ENCODE measurements at regions not wholly inside any gene's neighbourhood (a gene's known extent, or its start where the extent isn't known, plus 50 kb on each side); places are given as distances from the start of the nearest gene placed in this dataset.

DNA sequence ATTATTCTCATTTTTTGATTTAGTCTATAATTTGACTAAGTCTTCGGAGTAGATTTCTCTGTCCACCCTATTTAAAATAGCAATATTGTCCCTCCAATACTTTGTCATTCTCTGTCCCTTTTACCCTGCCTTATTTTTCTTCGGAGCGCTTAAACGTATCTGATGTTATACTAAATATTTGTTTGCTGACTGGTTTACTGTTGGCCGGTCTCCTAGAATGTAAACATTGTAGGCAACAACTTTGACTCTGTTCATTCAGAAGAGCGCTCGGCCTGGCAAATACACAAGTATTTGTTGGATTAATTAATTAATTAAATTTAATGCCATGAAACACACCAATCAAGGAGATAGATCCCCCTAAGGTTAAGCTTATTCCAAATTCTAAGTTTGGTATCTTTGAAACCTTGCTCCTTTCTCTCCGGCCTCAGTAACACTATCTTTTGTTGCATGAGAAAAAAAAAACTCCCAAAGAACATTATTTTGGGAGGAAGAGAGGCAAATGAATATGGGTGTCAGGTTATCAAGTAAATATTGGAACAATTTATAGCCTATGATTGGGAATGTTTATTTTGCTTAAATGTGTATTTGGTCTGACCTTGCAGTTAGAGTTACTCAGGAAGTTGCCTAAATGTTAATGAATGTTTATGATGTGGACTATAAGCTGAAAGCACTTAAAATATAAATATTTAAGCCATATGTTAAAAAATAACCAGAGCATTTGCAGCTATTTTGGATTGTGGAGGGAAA, 231.1 kb downstream of the SOX4 start:
- no peak for DNase-seq

DNA sequence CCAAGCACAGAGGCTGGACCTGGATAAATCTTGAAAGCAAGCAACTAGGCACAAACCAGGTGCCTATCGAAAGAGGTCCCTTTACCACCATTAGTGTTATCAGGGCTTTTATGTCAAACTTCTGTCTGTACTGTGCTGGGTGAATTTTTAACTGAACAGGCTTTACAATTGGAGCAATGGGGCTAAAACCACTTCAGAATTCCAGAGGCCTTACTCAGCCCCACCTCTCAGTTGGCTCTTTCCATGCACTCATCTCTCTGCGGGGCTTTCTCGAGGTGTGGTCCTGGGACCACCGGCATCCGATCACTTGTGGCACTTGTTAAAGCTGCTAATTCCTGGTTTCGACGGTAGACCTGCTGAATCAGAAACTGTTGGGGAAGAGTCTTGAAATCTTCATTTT, 232.5 kb downstream of the SOX4 start:
- no peak for DNase-seq

DNA sequence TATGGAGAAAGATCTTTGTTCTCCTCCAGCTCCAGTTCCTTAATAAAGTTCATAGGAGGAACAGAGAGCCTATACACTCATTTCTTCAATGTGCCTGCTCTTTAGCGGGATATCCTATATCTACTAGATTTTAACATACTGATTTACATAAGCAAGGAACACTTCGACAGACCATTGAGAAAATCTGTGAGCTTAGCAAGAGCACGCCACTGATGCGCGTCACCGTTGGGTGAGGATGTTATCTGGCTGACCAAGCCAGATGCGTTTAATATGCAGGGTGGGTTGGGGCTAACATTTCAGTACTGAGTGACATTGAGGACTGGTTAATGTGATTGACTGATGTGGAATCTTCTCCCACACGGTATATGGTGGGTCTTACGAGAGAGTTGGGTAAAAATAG, 233.4 kb downstream of the SOX4 start:
- no peak for DNase-seq

DNA sequence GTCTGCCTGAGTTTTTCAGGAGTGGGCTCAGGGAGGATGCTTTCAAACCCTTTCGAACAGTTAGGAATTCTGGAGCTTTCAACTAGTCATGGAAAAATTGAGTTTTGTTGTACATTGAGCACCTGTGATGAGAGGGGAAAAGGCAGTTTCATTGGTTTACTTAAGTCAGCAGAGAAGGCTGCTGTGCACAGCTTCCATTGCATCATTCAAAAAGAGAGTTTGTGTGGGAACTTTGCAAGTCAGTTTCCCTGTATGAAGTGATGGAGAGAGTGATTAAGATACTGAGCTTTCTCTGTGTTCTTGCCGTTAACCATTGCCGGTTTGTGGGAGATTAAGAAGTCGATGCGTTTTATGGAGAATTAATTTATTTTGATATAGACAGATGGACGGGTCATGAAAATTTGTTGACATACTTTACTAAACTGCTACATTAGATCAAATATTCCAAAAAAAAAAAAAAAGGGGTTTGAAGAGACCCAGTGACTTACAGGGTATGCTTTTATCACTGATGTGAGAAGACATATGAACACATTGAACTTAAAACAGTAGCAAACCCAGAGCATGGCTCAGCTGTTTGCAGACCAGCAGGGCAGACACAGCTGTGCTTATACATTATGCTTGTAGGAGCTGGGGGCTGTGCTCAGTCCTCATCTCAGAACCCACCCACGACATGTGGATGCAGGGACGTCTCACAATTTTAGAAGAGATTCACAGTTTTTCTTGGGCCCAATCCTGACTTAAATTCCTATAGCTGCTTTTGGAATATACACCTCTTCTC, 234.1 kb downstream of the SOX4 start:
- DNase-seq = peak; percentile 39

DNA sequence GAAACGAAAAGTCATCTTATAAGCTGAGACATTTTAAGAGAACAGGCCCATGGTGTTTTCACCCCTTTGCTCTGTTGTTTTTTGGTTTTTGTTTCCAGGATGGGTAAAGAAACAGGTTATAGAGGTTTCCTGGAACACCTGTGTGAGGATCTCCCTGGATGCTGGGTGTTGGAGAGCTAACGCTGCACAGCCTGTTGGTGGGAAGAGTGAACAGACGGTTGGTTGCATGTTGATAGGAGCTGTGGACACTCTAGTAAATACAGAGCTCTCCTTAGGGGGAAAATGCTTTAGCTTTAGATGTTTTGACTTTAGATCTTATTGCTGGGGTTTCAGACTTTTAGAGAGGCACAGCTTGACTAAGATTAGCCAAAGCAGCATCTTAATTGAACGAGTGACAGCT, 235.2 kb downstream of the SOX4 start:
- DNase-seq = no peak

DNA sequence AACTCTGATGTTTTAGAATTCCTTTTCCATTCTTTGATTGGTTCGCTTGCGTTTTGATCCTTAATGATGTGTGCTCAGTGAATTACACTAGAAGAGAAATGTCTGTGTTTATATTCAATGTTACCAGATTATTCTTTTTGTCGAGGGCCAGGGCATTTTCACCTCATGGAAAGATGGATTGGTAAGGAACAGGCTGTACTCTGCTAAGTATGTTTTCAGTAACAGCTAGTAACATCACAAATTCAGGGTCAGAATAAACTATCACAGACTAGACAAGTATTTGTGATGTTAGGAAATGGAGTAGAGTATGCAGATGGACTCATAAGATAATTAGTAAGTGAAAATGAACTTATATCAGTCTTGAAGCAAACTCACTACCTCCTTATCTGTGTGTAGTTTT, 235.6 kb downstream of the SOX4 start:
- DNase-seq = no peak

DNA sequence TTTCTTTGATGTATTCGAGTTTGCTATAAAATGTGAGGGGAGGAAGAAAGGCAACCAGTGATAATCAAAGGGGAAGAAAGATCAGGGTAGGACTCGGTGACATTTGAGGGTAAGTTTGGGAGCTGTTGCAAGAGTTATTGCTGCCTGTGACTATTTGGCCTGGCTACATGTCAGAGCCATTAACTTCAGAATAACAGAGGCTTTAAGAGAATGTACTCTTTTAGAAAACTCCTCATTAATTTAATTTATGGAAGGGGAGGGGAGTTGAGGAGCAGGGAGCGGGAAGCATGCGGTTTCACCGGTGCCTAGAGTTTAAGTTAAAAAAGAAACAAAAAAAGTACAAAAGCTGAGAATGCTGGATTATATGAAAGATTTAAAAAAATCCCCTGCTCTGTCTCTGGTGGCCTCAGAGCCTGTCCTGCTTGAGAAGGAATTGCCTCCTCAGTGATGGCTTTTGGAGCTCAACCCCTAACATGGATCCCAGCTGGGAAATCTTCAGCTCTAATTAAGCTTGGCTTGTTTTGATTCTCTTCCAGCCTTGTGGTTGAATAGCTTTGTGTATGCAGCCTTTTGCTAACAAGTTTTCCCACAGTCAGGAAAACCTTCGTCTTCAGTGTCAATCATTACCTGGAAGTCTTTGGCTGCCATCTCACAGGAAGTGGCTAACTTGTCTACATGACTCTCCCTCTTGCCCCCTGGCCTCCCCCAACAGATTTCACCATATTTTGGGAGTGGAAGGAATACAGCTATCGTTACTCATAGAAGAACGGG, 238.2 kb downstream of the SOX4 start:
- peak; percentile 79 for DNase-seq

DNA sequence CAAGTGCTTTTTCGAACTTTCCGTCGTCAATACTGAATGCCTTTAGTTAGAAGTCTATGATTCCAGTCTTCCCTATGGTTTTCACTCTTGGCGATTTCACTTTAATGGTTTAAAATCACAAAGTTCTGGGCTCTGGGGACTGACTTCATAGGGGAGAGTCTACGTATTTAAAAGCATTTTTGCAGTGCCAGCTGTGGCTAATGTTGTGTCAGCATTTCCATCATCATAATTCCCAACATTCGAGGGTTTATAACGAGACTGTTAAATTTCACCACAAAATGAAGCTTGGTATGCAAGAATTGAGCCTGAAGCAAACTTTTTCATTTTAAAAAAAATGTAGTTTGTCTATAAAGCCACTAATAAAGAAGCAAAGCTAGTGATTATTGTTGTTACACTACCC, 242.7 kb downstream of the SOX4 start:
- DNase-seq = no peak

DNA sequence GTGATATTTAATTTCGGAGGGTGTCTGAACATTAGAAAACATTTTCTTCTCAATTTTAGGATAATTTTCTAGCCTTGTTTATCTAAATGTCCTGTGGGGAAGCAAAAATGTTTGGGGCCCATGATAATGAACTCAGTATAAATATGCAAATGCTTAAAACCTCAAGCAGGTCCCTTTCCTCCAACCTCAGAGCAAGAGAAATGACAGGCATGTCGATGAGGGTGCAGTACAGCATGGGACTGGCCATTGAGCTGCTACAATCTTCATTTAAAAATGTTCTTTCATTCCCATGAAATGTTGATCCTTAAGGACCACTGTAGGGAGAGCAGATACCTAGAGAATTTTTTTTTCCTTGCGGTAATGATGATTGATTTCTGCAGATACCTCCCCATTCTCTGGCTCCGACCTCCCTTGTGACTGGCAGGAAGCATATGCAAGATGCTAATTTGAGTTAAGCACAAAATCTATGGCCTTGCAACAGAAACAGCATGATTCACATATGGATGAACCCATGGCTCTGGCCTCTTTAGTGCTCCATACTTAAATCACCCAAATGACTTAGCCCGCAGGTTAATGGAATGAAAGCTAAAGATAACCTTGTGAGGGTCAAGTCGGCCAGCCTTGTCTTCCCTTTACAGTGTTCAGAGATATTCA, 243.3 kb downstream of the SOX4 start:
- no peak for DNase-seq

DNA sequence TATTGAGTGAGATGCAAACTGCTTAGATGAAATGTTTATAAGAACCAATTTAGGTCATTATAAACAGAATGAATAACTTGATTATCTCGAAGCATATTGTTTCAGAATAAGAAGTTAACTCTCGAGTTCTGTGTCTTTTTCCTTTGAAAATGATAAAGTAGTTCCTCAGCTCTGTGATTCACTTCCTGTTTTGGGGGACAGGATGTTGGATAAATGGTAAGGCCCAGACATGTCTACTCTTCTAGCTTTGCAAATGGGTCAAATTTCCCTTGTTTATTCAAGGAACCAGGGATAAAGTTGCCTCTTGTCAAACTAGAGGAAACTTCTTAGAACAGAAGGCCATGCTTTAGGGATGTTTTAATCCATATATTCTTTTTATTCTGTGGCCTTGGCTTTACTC, 246.9 kb downstream of the SOX4 start:
- DNase-seq = no peak

DNA sequence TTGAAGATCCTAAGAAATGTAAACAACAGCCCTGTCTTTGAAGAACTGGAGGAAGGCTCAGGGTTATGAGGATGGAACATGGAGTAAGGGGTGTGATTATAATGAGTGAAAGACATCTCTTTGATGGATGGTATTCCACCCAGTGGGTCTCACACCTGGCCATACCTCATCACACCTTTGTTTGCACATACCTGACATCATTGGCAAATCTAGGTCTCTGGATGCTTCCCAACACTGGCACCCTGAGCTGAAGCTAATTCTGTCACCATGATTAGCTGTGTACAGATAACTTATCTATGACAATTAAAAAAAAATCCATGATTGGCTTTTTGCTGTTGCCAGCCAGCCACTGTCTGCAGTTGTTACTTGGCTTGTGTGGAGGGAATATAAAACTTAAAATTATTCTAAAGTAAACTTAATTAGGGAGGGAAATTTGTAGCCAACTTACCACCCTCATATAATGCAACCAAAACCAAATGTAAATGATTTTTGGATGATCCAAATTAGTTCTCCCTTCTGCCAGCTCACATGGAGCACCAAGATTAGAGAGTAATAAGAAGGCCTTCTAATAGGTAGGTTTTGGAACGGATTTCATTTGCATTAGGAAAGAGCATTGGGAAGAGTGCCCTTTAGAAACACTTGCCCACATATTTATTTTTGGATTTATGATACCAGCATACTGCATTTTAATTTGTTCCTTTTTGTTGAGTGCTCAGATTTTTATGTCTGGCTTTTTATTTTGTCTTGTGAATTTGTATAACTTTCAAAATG, 249.5 kb downstream of the SOX4 start:
- DNase-seq = no peak

DNA sequence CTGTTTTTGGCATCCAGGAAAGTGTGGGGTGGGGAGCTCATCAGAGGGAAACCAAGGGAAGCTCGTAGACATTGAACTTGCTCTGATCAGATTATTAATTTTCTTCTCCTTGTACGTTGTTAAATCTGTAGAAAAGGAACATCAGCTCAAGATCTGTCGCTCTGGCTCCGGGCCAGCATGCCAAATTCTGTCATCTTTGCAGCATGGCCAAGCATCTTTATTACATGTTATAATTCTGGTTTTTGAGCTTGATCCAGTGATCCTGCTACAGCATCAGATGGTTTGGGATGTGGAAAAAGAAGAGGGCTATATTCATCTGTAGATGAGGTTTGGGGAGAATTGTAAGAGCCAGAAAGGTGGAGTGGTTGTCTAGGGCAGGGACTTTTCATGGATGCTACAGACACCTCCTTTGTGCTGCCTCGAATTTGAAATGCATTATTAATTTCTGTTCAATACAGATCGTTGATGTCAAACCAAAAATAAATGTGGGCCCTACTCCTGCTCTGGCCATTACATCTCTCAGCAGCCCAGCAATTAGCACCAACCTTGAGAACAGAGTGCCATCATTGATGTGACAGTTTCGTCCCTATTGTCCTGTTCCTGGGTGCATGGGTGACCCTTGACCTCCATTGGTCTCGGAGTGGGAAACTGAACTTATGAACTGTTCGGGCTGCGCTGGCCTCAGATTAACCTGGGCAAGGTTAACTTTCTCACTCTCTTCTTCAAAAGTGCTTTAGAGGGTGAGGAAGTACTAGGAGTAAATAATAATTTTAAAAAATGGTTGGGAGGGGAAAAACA, 250.8 kb downstream of the SOX4 start:
- peak; percentile 75 for DNase-seq

DNA sequence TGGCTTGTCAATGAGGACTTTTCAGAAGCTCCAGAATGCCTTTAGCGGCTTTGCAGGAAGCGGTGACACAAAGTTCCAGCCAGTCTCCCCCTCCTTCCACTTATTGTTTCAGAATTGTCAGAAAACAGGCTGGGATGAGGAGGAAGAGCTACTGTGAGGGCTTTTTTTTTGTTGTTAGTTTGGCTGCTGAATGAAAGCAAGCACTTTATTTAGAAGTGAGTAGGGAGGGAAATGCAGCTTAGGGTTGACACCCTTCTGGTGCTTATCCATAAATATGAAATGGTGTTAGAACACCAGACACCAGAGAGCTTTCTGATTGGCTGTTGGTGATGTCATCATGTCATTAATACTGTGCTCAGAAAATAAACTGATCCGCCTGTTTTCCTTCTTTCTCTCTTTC, 251.5 kb downstream of the SOX4 start:
- DNase-seq = peak; percentile 79

DNA sequence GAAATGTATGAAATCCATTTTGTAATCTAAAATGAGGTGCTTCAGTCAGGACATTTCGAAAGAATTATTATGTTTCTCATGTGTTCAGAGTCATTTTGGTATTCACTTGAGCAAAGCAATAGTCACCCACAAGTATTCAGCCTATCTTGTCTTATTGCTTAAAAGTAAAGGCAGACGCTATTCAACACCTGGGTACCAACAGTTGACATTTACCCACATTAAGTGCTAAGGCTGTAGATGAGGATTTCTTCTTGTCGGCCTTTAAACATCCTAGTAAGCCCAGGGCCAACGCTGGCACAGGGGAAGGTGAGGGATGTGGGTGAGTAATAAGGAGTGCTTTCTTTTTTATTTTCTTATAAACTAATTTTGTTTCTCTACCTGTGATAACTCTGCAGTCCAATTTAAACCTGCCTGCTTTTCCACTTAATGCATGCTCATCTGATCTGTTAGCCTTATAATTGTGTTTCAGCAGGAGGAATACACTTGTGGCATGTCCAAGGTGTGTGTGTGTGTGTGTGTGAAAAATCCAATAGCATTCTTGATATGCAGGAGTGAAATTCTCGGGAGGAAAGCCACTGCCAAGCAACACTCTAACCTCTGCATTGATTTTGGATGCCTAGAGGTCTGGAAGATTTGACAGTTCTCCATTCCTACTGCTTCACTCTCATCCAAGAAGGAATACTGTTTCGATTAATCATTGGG, 252.0 kb downstream of the SOX4 start:
- DNase-seq = peak; percentile 43

DNA sequence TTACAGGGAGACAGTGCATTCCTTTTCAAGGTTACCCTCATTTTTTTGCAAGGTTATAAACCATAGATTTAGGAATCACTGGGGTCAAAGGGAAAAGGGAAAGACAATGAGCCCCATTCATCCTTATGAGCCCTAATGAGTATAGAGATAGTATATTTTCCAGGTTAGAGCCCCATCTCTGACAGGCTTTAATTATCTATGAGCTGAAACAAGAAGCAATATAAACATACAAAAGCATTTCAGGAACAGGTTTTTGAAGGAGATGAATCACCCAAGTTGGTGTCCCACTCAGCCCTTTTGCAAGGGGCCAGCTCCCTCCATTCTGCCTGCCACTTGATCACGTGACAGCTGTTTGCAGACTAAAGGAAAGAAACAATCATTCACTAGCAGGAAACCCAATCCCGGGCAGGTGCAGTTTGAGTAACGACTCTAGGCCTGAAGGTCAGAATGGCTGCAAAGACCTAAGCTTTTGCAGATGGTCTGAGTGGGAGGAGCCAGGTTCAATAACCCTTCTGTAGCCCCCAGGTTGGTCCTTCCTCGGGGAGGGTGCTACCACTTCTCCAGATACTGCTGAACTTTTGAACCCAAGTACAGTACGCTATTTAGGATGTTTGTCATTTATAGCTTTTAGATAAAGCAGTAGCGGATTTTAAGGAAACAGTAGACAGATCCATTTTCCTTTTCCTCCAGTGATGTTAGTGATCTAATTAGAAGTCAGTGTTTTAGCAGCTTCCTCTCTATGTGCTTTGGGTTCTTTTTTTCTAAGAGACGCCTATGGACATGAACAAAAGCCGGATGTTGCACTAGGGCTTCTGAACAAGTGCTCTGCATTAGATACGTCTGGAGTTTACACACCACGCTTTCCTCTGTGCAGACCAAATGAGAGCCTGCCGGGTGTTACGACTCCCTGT, 253.2 kb downstream of the SOX4 start:
- peak; percentile 64 for DNase-seq

DNA sequence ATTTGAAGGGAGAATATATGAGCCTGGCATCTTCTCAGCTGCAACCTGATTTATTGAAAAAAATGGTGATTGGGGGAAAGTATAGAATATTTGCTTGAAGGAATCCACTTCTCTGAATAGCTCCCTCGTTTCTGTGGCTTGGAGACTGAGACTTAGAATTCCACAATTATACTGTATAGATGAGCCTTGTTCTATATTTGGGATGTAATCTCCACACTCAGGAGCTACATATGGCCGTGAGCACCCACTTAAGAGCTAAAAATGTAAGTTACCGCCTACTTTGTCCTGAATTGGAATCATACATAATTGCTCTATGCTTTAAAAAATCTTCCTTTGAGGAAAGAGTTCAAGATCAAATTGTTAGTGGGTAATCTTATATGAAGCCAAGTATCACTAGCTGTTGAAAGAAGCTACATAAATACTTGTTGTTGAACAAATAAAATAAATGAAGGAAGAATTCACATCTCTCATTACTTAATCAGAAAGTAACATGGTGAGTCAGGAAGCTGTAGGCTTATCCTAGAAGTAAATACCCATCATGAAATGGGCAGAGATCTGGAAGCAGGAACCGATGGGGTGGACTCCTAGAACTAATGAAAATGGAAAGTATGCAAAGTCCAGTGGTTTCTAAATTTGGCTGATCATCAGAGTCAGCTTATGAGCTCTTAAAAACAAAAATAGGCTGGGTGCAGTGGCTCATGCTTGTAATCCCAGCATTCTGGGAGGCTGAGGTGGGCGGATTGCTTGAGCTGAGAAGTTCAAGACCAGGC, 254.3 kb downstream of the SOX4 start:
- no peak for DNase-seq

DNA sequence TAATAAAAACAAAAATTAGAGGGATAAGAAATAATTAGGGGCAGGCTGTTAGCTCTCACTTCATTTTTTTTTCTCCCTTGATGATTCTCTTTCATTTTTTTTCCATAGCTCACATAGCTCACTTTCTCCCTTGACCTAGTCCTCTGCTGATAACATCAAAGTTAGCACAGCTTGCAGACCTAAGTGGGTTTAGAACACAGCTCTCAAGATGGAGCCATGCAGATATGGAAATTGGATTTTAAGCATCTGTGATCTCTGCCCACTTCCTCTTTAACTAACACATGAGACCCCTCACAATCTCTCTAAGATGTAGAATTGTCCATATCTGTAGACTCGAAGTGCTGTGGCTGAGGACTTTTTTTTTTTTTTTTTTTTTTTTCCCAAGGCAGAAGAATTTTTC, 257.1 kb downstream of the SOX4 start:
- DNase-seq = no peak

DNA sequence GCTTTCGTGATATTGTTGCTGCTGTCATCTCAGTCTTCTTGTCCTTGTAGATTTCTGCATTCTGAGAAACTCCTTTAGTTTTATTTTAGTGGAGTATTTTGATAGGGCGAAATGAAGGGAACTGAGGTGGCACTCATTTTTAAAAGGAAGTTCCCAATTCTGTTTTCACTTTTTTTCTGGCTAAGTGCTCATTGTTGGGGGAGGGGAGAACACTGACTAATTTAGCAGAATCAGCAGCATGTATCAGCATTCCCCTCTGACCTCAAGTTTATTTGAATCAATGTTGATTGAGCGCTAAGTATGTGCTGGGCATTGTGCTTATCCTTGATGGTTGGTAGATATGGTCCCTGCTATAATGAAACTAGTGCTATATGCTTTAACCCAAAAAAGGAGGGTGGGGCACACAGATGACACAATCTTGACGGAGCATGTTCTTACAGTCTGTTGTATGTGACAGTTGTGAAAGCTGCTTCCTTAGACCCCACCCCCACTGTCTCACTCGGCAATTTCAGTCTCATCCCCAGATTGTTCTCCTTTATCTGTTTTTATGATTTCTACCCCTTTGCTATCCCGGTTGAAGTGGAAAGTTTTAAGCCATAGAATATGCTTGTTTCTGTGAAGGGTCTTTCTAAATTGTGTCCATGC, 262.4 kb downstream of the SOX4 start:
- no peak for DNase-seq

DNA sequence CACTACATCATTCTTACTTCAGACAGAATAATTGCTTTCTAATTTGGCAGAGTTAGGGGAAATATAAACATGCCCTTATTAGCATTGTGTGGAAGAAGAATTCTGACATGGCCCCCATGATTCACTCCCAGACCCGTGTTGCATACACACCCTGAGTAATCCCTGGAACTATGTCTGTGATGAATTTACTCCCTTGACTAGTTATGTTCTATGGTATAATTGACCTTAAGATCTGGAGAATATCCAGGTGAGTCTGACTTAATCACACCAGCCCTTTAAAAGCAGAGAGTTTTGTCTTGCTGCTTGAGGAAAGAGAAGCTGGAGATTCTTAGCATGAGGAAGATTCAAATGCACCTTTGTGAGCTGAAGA, 262.9 kb downstream of the SOX4 start:
- no peak for DNase-seq

All from retina (tissue), 1 donor.